PFSK-1 (cell line): ENCODE measurements at regions not wholly inside any gene's neighbourhood (a gene's known extent, or its start where the extent isn't known, plus 50 kb on each side); places are given as distances from the start of the nearest gene placed in this dataset.

Experiments
- FOXP2 ChIP-seq: optimal IDR thresholded peaks from 2 replicates; pipeline ENCODE3; 2011; ENCODE audit warnings: borderline replicate concordance, control low read depth, inconsistent platforms; ENCODE audit not compliant: insufficient read depth; ENCODE audit errors: extremely low read length, extremely low read depth
- POLR2AphosphoS5 ChIP-seq: IDR thresholded peaks from 2 replicates; pipeline ENCODE4 v1.6.1; 2012; ENCODE audit warnings: low read depth, mild to moderate bottlenecking, control low read depth, low read length, moderate library complexity
- SIN3A ChIP-seq: IDR thresholded peaks from 2 replicates; pipeline ENCODE4 v1.6.1; 2012; ENCODE audit warnings: mild to moderate bottlenecking, low read length, moderate library complexity, borderline replicate concordance; ENCODE audit not compliant: insufficient read depth
- TAF1 ChIP-seq: IDR thresholded peaks from 2 replicates; pipeline ENCODE4 v1.6.1; 2012; ENCODE audit warnings: low read length, control low read depth, borderline replicate concordance; ENCODE audit not compliant: insufficient read depth
- TF ChIP-seq, protein P1 (sequence below), 2 experiments: IDR thresholded peaks; 2 replicates each; pipeline versions ENCODE4 v1.6.1 to v1.8.0; 2011 to 2012; ENCODE audit warnings: low read depth in 2 of 2, low read length in 2 of 2, control low read depth in 1 of 2, inconsistent platforms in 1 of 2, mild to moderate bottlenecking in 1 of 2, moderate library complexity in 1 of 2; ENCODE audit not compliant: insufficient read depth in 1 of 2

GRCh38 chr21:15160136-15160535, 95.3 kb upstream of the NRIP1 start:
- no peak for TF ChIP-seq FOXP2
- TF ChIP-seq SIN3A: no peak
- TF ChIP-seq, protein P1, sequence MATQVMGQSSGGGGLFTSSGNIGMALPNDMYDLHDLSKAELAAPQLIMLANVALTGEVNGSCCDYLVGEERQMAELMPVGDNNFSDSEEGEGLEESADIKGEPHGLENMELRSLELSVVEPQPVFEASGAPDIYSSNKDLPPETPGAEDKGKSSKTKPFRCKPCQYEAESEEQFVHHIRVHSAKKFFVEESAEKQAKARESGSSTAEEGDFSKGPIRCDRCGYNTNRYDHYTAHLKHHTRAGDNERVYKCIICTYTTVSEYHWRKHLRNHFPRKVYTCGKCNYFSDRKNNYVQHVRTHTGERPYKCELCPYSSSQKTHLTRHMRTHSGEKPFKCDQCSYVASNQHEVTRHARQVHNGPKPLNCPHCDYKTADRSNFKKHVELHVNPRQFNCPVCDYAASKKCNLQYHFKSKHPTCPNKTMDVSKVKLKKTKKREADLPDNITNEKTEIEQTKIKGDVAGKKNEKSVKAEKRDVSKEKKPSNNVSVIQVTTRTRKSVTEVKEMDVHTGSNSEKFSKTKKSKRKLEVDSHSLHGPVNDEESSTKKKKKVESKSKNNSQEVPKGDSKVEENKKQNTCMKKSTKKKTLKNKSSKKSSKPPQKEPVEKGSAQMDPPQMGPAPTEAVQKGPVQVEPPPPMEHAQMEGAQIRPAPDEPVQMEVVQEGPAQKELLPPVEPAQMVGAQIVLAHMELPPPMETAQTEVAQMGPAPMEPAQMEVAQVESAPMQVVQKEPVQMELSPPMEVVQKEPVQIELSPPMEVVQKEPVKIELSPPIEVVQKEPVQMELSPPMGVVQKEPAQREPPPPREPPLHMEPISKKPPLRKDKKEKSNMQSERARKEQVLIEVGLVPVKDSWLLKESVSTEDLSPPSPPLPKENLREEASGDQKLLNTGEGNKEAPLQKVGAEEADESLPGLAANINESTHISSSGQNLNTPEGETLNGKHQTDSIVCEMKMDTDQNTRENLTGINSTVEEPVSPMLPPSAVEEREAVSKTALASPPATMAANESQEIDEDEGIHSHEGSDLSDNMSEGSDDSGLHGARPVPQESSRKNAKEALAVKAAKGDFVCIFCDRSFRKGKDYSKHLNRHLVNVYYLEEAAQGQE (IDR thresholded peaks at IDR 0.05; ENCODE audit: insufficient read depth in 1 of 2, low read depth in 2 of 2, low read length in 2 of 2): no peak
- TF ChIP-seq TAF1: no peak

DNA sequence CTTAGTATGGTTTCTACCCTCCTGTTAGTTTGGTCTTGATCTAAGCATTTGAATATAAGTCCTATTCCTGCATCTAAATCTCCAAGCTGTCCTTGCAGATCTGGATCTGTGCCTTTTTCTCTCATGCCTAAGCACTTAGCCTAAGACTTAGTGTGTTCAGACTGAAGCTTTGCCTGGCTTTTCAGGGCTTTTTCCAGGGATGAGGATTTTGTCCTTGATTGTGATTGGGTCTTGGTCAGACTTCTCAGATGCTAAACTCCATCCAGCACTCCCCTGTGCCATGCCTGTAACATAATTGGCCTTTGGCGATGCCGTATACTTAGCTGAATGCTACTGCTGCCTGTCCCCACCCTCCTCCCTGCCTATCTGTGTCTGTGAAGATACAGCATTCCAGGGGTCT, 98.1 kb upstream of the NRIP1 start:
- TF ChIP-seq FOXP2: no peak
- TF ChIP-seq, protein P1 (IDR thresholded peaks at IDR 0.05; ENCODE audit: insufficient read depth in 1 of 2, low read depth in 2 of 2, low read length in 2 of 2): no peak
- no peak for TF ChIP-seq POLR2AphosphoS5
- TF ChIP-seq TAF1: no peak
- TF ChIP-seq SIN3A: no peak

DNA sequence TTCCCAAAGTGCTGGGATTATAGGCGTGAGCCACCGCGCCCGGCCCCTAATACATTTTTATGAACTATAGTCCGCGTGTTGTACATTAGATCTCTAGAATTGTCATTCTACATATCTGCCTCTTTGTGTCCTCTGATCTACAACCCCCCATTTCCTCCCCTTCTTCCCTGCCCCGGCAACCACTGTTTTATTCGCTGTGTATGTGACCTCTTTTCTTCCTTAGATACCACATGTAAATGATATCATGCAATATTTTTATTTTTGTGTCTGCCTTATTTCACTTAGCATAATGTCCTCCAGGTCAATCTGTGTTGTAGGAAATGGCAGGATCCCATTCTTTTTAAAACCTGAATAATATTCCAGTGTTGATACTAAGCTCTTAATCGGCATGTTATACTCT, 99.5 kb upstream of the NRIP1 start:
- TF ChIP-seq SIN3A: no peak

DNA sequence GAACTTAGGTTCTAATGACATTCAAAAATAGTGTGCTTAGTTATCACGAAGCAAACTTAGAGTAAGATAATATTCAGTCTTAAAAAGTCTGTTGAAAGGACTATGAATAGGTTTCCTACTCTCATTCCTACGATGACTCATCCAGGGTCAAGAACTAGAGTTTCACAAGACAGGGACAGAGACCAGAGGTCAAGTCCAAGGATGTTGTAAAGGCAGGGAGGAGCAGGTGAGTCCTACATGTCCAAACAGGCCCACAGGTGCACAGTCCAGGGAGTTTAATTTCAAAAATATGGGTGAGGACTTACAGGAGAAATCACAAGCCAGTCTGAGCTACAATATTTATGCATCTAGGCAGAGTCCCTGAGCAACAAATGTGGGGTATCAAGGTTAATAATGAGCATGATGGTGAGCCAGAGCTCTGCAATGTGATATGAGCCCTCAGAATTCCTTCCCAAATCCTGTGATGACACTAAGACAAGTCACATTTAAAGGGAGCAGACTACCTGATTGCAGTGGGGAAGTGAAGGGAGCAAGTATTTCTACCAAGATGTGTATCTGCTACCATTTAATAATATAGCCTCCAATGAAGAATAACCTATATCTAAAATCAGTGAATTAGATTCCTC, 100.0 kb upstream of the NRIP1 start:
- TF ChIP-seq, protein P1 (IDR thresholded peaks at IDR 0.05; ENCODE audit: insufficient read depth in 1 of 2, low read depth in 2 of 2, low read length in 2 of 2): no peak

- TF ChIP-seq TAF1 (no peak), FOXP2 (no peak), SIN3A (no peak), POLR2AphosphoS5 (no peak)
- TF ChIP-seq, protein P1 (IDR thresholded peaks at IDR 0.05; ENCODE audit: insufficient read depth in 1 of 2, low read depth in 2 of 2, low read length in 2 of 2): no peak
These were observed 105.8 kb upstream of the NRIP1 start for GRCh38 chr21:15170614-15171013.
